Colonic mucosa (tissue), 4 donors: ENCODE measurements at regions not wholly inside any gene's neighbourhood (a gene's known extent, or its start where the extent isn't known, plus 50 kb on each side); places are given as distances from the start of the nearest gene placed in this dataset.

ENCODE experiments used
- DNase-seq: peaks from one replicate; pipeline ENCODE4 v3.0.0-alpha.2; 2020
- H3K27ac ChIP-seq: fragments of 200-600 bp; one replicate; pipeline ENCODE4 v1.8.0; 2021
- H3K27me3 ChIP-seq: fragments of 200-600 bp; one replicate; pipeline ENCODE4 v1.8.0; 2021
- H3K36me3 ChIP-seq: fragments of 200-600 bp; one replicate; pipeline ENCODE4 v1.8.0; 2021
- H3K4me1 ChIP-seq: fragments of 200-600 bp; one replicate; pipeline ENCODE4 v1.8.0; 2021; ENCODE audit warnings: mild to moderate bottlenecking
- H3K4me3 ChIP-seq: fragments of 200-600 bp; one replicate; pipeline ENCODE4 v1.8.0; 2021
- H3K9ac ChIP-seq, 2 donors: one replicate each; pipeline ENCODE4 v1.7.0; 2013; ENCODE audit warnings: control low read depth in 2 of 2, low read depth in 2 of 2, low read length in 2 of 2
- H3K9me3 ChIP-seq: fragments of 200-600 bp; one replicate; pipeline ENCODE4 v1.8.0; 2021
- intact Hi-C: fragments of 100-400 bp; cut with DNase I; formaldehyde crosslinking; loops from one replicate; pipeline ENCODE4 v1.14.1; 2022
- TF ChIP-seq, protein P1 (sequence below): fragments of 200-600 bp; IDR thresholded peaks from one replicate; pipeline ENCODE4 v1.8.0; 2022; ENCODE audit warnings: antibody characterized with exemption, mild to moderate bottlenecking
- donor health status: healthy.
- donor health status: DM: no; HTN: no; CAD: no.
- donor health status: DM: no; HTN: no; CAD: no.

DNA sequence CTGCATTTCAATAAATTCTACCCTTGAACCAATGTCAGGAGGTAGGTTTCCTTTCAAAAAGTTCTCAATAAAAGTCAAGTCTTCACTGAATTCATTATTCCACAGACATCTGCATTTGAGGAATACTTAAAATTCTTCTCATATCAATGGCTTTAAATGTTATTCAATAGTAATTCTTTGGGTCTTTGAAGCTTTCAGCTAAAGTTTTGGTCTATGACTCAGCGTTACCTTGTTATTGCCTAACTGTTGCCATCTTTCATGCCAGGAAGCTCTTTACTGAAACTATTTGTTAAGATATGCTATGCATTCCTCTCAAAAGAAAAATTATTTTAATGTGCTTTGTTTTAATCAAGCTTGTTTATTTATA, 170.5 kb downstream of the NNT start:
- no peak overlapping the region for H3K4me3 ChIP-seq
- H3K27ac ChIP-seq: no peak overlapping the region
- no peak overlapping the region for H3K9ac ChIP-seq
- no peaks in the 10 kb centered on the region for H3K36me3 ChIP-seq
- TF ChIP-seq, protein P1, sequence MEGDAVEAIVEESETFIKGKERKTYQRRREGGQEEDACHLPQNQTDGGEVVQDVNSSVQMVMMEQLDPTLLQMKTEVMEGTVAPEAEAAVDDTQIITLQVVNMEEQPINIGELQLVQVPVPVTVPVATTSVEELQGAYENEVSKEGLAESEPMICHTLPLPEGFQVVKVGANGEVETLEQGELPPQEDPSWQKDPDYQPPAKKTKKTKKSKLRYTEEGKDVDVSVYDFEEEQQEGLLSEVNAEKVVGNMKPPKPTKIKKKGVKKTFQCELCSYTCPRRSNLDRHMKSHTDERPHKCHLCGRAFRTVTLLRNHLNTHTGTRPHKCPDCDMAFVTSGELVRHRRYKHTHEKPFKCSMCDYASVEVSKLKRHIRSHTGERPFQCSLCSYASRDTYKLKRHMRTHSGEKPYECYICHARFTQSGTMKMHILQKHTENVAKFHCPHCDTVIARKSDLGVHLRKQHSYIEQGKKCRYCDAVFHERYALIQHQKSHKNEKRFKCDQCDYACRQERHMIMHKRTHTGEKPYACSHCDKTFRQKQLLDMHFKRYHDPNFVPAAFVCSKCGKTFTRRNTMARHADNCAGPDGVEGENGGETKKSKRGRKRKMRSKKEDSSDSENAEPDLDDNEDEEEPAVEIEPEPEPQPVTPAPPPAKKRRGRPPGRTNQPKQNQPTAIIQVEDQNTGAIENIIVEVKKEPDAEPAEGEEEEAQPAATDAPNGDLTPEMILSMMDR: no peak
- no peaks in the 10 kb centered on the region for H3K27me3 ChIP-seq
- H3K4me1 ChIP-seq: no peaks in the 10 kb centered on the region
- no peaks in the 10 kb centered on the region for H3K9me3 ChIP-seq
- intact Hi-C loops: no loop called here
- DNase-seq: no peak

DNA sequence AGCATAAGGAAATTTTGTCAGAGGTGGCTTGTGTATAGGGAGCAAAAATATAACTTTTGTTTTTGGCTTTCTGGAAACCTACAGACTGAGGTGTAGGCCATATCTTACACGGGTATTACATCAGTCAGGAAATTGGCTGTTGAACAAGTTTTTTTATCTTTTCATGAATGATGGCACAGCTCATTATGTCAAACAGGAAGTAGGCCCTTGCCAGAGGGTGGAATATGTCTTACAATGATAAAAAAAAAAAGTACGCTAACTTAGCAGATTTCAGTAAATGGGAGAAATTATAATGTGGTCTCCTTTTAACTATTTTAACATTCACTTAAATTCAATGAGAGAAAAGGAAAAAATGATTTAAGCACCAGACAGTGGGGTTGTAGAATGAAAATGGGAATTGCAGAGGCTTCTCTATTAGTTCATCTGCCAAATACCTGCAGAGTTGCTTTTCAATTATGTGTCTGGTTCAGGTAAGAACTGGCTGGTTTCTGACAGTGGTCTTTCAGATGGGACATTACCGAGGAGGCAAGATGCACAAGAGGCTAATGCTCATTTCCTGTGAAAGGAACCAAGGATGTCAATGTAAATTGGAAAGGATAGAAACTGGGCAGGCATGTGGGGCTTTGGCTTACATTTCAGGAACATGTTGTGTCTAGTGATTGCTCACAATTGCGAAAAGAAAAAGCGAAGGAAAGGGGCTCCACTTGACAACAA, 169.9 kb downstream of the NNT start:
- Histone ChIP-seq H3K36me3 (no peaks in the 10 kb centered on the region), H3K9me3 (no peaks in the 10 kb centered on the region), H3K9ac (no peak overlapping the region), H3K4me3 (no peak overlapping the region), H3K4me1 (no peaks in the 10 kb centered on the region), H3K27ac (no peak overlapping the region), H3K27me3 (no peaks in the 10 kb centered on the region)
- no peak for DNase-seq
- intact Hi-C loops: no loop called here
- TF ChIP-seq, protein P1: no peak

DNA sequence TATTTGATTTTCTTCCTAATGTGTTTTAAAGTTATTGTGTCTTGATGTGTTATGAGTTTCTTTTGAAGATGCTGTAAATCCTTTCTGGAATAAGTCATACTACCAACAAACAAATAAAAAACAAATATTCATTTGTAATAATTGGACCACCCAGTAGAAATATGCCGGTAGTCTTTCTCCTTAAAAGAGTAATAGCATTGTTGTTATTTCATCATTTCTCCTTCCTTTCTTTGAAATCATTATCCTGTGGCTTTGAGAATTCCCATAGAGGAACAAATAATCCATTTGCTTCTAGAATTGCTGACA, 169.4 kb downstream of the NNT start:
- TF ChIP-seq, protein P1: no peak
- DNase-seq: no peak
- Histone ChIP-seq H3K27me3 (no peaks in the 10 kb centered on the region), H3K4me1 (no peaks in the 10 kb centered on the region), H3K9ac (no peak overlapping the region), H3K36me3 (no peaks in the 10 kb centered on the region), H3K9me3 (no peaks in the 10 kb centered on the region), H3K4me3 (no peak overlapping the region), H3K27ac (no peak overlapping the region)
- intact Hi-C loops: no loop called here

DNA sequence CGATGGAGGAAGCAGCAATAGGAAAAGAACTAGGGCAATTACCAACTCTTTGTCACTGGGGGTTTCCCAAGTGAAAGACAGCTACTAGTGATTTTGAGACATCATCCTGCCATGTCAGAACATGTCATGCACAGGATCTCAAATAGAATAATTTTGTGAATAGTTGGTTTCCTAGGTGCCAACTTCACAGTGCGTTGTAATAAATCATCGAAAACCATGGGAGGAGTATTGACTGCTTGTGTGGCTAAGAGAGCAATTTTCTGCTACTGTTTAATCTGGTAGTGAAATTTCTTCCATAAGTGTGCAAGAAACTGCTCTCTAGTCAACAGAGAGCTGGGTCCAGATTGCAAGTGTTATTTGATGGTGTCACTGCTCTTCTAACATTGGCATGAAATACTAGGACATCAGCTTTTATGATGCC, 168.6 kb downstream of the NNT start:
- no peaks in the 10 kb centered on the region for H3K36me3 ChIP-seq
- no peak overlapping the region for H3K27ac ChIP-seq
- no peak overlapping the region for H3K9ac ChIP-seq
- intact Hi-C loops: no loop called here
- no peaks in the 10 kb centered on the region for H3K9me3 ChIP-seq
- TF ChIP-seq, protein P1: no peak
- H3K4me3 ChIP-seq: no peak overlapping the region
- no peaks in the 10 kb centered on the region for H3K4me1 ChIP-seq
- H3K27me3 ChIP-seq: no peaks in the 10 kb centered on the region
- DNase-seq: no peak

DNA sequence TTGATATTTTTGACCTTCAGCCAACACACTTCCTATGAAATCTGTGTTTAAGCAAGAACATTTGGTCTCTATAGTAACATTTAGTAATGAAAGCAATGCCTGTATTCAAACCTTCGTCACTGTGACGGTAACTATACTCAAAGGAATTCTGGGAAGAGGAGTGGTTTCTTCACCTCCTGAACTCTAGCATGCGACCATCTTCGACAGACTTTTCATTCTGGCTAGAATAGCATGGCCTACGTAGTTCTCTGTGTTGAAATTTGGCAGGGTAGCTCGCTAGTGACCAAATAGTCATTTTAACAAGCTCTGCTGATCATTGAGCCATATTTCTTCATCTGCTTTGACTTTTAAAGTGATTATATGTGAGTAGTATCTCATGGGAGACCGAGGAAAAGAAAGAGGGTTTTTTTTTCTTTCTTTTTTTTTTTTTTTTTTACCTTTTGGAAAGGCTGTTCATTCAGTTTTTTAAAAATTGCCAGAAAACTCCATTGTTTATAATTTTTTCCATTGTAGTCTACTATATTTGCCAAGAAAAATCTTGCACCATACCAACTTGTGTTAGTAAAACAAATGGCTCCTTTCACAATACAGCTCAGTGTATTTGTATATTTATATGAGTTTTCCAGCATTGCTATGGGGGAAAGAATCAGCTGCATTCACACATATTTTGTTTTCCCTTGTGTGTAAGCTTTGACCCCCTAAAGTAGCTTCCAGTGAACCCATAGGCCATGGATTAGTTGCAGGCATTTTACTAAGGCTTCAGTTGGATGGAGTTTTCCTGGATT, 166.8 kb downstream of the NNT start:
- H3K27me3 ChIP-seq: no peaks in the 10 kb centered on the region
- DNase-seq: no peak
- H3K9me3 ChIP-seq: no peaks in the 10 kb centered on the region
- intact Hi-C loops: no loop called here
- H3K4me3 ChIP-seq: no peak overlapping the region
- H3K4me1 ChIP-seq: no peaks in the 10 kb centered on the region
- no peaks in the 10 kb centered on the region for H3K36me3 ChIP-seq
- TF ChIP-seq, protein P1: no peak
- H3K27ac ChIP-seq: peak overlapping the region; percentile 6
- H3K9ac ChIP-seq: no peak overlapping the region
